ENCODE measurements at regions not wholly inside any gene's neighbourhood (a gene's known extent, or its start where the extent isn't known, plus 50 kb on each side); places are given as distances from the start of the nearest gene placed in this dataset.

GRCh38 chr10:121414366-121415062, 183.7 kb downstream of the FGFR2 start:
- TF ChIP-seq POLR2AphosphoS5 (IDR thresholded peaks at IDR 0.05; ENCODE audit: low read depth) (no peak), CTCF (conservative IDR thresholded peaks at IDR 0.05; ENCODE audit: low read depth in 2 of 2) (no peak), EZH2 (IDR thresholded peaks at IDR 0.05; ENCODE audit: low read depth, unreplicated experiment) (no peak), CREB1 (CRISPR knock-in tag; IDR thresholded peaks at IDR 0.05; ENCODE audit: low read depth) (no peak), EZH2phosphoT487 (IDR thresholded peaks at IDR 0.05; ENCODE audit: unreplicated experiment) (no peak), ZNF114 (CRISPR knock-in tag; IDR thresholded peaks at IDR 0.05) (no peak), ZNF331 (CRISPR knock-in tag; IDR thresholded peaks at IDR 0.05; ENCODE audit: low read depth) (no peak), ETS1 (IDR thresholded peaks at IDR 0.05) (no peak)
- TF ChIP-seq, protein P1, sequence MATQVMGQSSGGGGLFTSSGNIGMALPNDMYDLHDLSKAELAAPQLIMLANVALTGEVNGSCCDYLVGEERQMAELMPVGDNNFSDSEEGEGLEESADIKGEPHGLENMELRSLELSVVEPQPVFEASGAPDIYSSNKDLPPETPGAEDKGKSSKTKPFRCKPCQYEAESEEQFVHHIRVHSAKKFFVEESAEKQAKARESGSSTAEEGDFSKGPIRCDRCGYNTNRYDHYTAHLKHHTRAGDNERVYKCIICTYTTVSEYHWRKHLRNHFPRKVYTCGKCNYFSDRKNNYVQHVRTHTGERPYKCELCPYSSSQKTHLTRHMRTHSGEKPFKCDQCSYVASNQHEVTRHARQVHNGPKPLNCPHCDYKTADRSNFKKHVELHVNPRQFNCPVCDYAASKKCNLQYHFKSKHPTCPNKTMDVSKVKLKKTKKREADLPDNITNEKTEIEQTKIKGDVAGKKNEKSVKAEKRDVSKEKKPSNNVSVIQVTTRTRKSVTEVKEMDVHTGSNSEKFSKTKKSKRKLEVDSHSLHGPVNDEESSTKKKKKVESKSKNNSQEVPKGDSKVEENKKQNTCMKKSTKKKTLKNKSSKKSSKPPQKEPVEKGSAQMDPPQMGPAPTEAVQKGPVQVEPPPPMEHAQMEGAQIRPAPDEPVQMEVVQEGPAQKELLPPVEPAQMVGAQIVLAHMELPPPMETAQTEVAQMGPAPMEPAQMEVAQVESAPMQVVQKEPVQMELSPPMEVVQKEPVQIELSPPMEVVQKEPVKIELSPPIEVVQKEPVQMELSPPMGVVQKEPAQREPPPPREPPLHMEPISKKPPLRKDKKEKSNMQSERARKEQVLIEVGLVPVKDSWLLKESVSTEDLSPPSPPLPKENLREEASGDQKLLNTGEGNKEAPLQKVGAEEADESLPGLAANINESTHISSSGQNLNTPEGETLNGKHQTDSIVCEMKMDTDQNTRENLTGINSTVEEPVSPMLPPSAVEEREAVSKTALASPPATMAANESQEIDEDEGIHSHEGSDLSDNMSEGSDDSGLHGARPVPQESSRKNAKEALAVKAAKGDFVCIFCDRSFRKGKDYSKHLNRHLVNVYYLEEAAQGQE (IDR thresholded peaks at IDR 0.05; ENCODE audit: unreplicated experiment), result no peak

Data from GM23338 (cell line).